OCI-LY3 (cell line): ENCODE measurements at regions not wholly inside any gene's neighbourhood (a gene's known extent, or its start where the extent isn't known, plus 50 kb on each side); places are given as distances from the start of the nearest gene placed in this dataset.
"Not testable (repeated sequence)": the region's sequence is repeated elsewhere in the genome, so short reads cannot be mapped to it uniquely, and the experiment has no call there.

Experiments used
- EZH2phosphoT487 ChIP-seq: fragments of 200-600 bp; shearing (Covaris generic); IDR thresholded peaks from 2 replicates; pipeline ENCODE4 v1.6.1; 2018; ENCODE audit warnings: antibody characterized with exemption, mixed run types, low read depth
- TF ChIP-seq, protein P1 (sequence below): fragments of 200-600, 300-600 bp; sonication (generic); IDR thresholded peaks from 2 replicates; pipeline ENCODE4 v1.5.1; 2014; ENCODE audit warnings: antibody characterized with exemption, low read length, low read depth

DNA sequence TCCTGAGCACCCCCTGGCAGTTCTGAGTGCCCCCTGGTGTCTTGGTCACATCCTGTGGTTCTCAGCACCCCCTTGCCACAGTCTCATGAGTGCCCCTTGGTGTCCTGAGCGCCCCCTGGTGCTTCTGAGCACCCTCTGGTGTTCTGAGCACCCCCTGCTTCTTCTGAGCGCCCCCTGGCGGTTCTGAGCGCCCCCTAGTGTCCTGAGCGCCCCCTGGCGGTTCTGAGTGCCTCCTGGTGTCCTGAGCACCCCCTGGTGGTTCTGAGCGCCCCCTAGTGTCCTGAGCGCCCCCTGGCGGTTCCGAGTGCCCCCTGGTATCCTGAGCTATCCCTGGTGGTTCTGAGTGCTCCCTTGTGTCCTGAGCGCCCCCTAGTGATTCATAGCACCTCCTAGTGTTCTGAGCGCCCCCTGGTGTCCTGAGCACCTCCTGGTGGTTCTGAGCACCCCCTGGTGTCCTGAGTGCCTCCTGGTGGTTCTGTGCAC, 473.7 kb downstream of the TMEM121 start:
- TF ChIP-seq, protein P1, sequence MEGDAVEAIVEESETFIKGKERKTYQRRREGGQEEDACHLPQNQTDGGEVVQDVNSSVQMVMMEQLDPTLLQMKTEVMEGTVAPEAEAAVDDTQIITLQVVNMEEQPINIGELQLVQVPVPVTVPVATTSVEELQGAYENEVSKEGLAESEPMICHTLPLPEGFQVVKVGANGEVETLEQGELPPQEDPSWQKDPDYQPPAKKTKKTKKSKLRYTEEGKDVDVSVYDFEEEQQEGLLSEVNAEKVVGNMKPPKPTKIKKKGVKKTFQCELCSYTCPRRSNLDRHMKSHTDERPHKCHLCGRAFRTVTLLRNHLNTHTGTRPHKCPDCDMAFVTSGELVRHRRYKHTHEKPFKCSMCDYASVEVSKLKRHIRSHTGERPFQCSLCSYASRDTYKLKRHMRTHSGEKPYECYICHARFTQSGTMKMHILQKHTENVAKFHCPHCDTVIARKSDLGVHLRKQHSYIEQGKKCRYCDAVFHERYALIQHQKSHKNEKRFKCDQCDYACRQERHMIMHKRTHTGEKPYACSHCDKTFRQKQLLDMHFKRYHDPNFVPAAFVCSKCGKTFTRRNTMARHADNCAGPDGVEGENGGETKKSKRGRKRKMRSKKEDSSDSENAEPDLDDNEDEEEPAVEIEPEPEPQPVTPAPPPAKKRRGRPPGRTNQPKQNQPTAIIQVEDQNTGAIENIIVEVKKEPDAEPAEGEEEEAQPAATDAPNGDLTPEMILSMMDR = peak; percentile 45
- TF ChIP-seq EZH2phosphoT487 = not testable (repeated sequence)
